ENCODE measurements at regions not wholly inside any gene's neighbourhood (a gene's known extent, or its start where the extent isn't known, plus 50 kb on each side); places are given as distances from the start of the nearest gene placed in this dataset.

DNA sequence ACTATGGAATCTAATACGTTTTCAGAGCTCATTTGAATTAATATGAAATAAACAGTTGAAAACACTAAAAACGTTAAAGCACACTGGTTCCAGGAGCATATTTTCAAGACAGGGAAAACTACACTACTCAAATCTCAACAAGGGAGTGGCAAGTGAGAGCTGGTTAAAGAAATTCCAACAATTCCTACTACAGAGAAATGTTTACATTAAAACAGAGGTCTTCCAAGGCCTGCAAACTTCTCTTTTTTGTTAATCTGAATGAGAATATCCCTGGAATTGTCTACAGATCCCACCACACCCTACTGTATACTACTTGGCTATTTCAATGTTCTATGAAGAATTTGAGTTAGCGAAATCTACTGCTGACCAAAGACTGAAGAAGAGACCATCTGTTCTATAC is 231.5 kb downstream of the ZEB2 start:
- H3K4me1 ChIP-seq, result peaks cover 0 to 9% (median 0%) of the 10 kb centered on the region in 6 donors
- H3K27ac ChIP-seq, result no peak overlapping the region
- TF ChIP-seq, protein P1, sequence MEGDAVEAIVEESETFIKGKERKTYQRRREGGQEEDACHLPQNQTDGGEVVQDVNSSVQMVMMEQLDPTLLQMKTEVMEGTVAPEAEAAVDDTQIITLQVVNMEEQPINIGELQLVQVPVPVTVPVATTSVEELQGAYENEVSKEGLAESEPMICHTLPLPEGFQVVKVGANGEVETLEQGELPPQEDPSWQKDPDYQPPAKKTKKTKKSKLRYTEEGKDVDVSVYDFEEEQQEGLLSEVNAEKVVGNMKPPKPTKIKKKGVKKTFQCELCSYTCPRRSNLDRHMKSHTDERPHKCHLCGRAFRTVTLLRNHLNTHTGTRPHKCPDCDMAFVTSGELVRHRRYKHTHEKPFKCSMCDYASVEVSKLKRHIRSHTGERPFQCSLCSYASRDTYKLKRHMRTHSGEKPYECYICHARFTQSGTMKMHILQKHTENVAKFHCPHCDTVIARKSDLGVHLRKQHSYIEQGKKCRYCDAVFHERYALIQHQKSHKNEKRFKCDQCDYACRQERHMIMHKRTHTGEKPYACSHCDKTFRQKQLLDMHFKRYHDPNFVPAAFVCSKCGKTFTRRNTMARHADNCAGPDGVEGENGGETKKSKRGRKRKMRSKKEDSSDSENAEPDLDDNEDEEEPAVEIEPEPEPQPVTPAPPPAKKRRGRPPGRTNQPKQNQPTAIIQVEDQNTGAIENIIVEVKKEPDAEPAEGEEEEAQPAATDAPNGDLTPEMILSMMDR (IDR thresholded peaks at IDR 0.05 in 8 of 11, conservative IDR thresholded peaks at IDR 0.05 in 3 of 11), result no peak
- TF ChIP-seq POLR2A (IDR thresholded peaks at IDR 0.05), result no peak
- no peak for TF ChIP-seq POLR2AphosphoS5 (IDR thresholded peaks at IDR 0.05)
- no peaks in the 10 kb centered on the region for H3K36me3 ChIP-seq
- H3K9me3 ChIP-seq, result peaks cover 0 to 7% (median 0%) of the 10 kb centered on the region in 8 donors
- no peak overlapping the region for H3K4me3 ChIP-seq
- intact Hi-C loops (cut with DNase I; ENCODE audit: low total_unique reads), result no loop called here
- WGBS, 5 donors, result 89 to 98% (median 94%) methylated on average over 3 of the region's 3 CpGs
- DNase-seq, result no peak
- H3K27me3 ChIP-seq (replicated peaks in 1 of 7), result no peaks in the 10 kb centered on the region

DNA sequence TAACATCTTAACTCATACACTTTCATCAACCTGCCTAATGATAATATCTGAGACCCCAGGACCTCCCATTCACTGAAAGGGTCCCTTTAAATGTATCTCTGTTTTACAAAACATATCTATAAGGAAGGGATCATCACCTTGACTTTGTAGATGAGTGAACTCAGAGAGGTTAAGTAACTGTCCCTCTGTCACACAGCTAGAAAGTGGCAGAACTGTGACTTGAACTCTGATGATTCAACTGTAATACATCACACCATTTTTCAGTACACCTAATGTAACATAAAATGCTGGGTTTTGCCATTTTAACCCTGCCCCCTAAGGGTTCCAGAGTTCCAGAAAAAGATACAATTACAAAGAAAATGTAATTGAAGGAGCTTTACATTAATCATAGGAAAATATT is 234.6 kb downstream of the ZEB2 start:
- Histone ChIP-seq H3K27ac (no peak overlapping the region), H3K4me3 (no peak overlapping the region), H3K27me3 (replicated peaks in 1 of 7) (no peaks in the 10 kb centered on the region), H3K4me1 (peaks cover 0 to 16% (median 3%) of the 10 kb centered on the region in 6 donors), H3K9me3 (no peaks in the 10 kb centered on the region), H3K36me3 (no peaks in the 10 kb centered on the region)
- TF ChIP-seq, protein P1 (IDR thresholded peaks at IDR 0.05 in 8 of 11, conservative IDR thresholded peaks at IDR 0.05 in 3 of 11), result no peak
- no peak for TF ChIP-seq POLR2A (IDR thresholded peaks at IDR 0.05)
- TF ChIP-seq POLR2AphosphoS5 (IDR thresholded peaks at IDR 0.05), result no peak
- intact Hi-C loops (cut with DNase I; ENCODE audit: low total_unique reads), result no loop called here
- DNase-seq, result no peak

DNA sequence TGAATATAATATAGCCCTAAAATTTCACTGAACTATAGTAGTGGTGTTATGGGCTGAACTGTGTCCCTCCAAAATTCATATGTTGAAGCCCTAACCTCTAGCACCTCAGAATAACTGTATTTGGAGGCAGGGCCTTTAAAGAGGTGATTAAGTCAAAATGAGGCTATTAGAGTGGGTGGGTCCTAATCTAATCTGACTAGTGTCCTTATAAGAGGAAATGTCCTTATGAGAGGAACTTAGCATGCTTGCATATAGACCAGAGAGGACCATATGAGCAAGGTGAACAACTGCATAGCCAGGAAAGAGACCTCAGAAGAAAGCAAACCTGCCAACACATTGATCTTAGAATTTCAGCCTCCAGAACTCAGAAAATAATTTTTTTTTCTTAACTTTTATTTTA is 238.4 kb downstream of the ZEB2 start:
- peaks cover 0 to 11% (median 4%) of the 10 kb centered on the region in 6 donors for H3K4me1 ChIP-seq
- intact Hi-C loops (cut with DNase I; ENCODE audit: low total_unique reads), result no loop called here
- H3K9me3 ChIP-seq, result no peaks in the 10 kb centered on the region
- H3K36me3 ChIP-seq, result no peaks in the 10 kb centered on the region
- no peaks in the 10 kb centered on the region for H3K27me3 ChIP-seq (replicated peaks in 1 of 7)
- H3K27ac ChIP-seq, result no peak overlapping the region
- no peak overlapping the region for H3K4me3 ChIP-seq
- DNase-seq, result no peak
- TF ChIP-seq POLR2AphosphoS5 (IDR thresholded peaks at IDR 0.05) (no peak), POLR2A (IDR thresholded peaks at IDR 0.05) (no peak)
- TF ChIP-seq, protein P1 (IDR thresholded peaks at IDR 0.05 in 8 of 11, conservative IDR thresholded peaks at IDR 0.05 in 3 of 11), result no peak

DNA sequence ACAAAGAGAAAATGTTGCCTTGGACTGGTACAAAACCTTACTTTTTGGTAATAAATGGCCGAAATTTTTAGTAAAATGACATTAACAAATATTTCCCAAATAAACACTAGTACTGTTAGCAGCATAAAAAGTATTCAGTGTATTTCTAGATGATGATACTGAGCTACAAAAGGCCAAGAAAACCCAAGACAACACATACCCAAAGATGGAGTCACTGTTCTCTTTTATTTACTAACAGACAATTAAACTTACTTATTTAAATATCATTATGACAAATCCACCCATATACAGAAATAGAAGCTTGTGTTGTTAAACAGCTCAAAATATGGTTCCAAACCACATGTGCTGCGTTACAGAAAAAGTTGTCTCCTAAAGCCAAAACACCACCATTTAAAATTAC is 239.9 kb downstream of the ZEB2 start:
- TF ChIP-seq, protein P1 (IDR thresholded peaks at IDR 0.05 in 8 of 11, conservative IDR thresholded peaks at IDR 0.05 in 3 of 11), result no peak
- TF ChIP-seq POLR2A (IDR thresholded peaks at IDR 0.05) (no peak), POLR2AphosphoS5 (IDR thresholded peaks at IDR 0.05) (no peak)
- intact Hi-C loops (cut with DNase I; ENCODE audit: low total_unique reads), result no loop called here

More for the DNA sequence above, 239.9 kb downstream of the ZEB2 start:
- no peaks in the 10 kb centered on the region for H3K27me3 ChIP-seq (replicated peaks in 1 of 7)
- no peaks in the 10 kb centered on the region for H3K36me3 ChIP-seq
- DNase-seq, result no peak
- WGBS, 5 donors, result 86 to 96% (median 92%) methylated on average over 2 of the region's 2 CpGs
- H3K4me1 ChIP-seq, result peaks cover 0 to 11% (median 2%) of the 10 kb centered on the region in 6 donors
- H3K4me3 ChIP-seq, result no peak overlapping the region
- no peaks in the 10 kb centered on the region for H3K9me3 ChIP-seq
- H3K27ac ChIP-seq, result no peak overlapping the region

Measured in spleen (tissue), 11 donors.